ENCODE measurements at regions not wholly inside any gene's neighbourhood (a gene's known extent, or its start where the extent isn't known, plus 50 kb on each side); places are given as distances from the start of the nearest gene placed in this dataset.

- peaks cover 65% of the 10 kb centered on the region for H3K4me1 ChIP-seq (ENCODE audit: control insufficient read depth, extremely low read depth, insufficient read depth, low read length)
These were observed 297.7 kb downstream of the SEC14L1 start for GRCh38 chr17:77438241-77439188.

GRCh38 chr17:77439189-77440018 is 298.6 kb downstream of the SEC14L1 start:
- H4K20me1 ChIP-seq (ENCODE audit: control insufficient read depth, extremely low read depth, insufficient read depth, low read length) = peaks cover 2% of the 10 kb centered on the region
- no peaks in the 10 kb centered on the region for H3K27me3 ChIP-seq (ENCODE audit: control insufficient read depth, insufficient read depth, low read length)
- no peak overlapping the region for H3K4me2 ChIP-seq (ENCODE audit: extremely low read depth, insufficient read depth, low read length)
- H2AFZ ChIP-seq (ENCODE audit: low read length) = no peak overlapping the region
- DNase-seq (ENCODE audit: low read depth in 2 of 2) = no peak
- H3K9ac ChIP-seq (ENCODE audit: insufficient read depth, low read length) = no peak overlapping the region
- no peaks in the 10 kb centered on the region for H3K9me3 ChIP-seq (ENCODE audit: control insufficient read depth, insufficient read depth, low read depth, low read length)
- peaks cover 7% of the 10 kb centered on the region for H3K36me3 ChIP-seq (ENCODE audit: control insufficient read depth, insufficient read depth, low read length)
- TF ChIP-seq EZH2 (IDR thresholded peaks at IDR 0.05; ENCODE audit: low read length, missing control alignments) = no peak
- TF ChIP-seq CTCF (conservative IDR thresholded peaks at IDR 0.05 in 1 of 2, IDR thresholded peaks at IDR 0.05 in 1 of 2; ENCODE audit: low read depth in 1 of 2, low read length in 2 of 2) = no peak
- H3K4me1 ChIP-seq (ENCODE audit: control insufficient read depth, extremely low read depth, insufficient read depth, low read length) = peaks cover 64% of the 10 kb centered on the region
- H3K79me2 ChIP-seq (ENCODE audit: control insufficient read depth, insufficient read depth, low read length) = peaks cover 89% of the 10 kb centered on the region
- peak overlapping the region; percentile 27 for H3K27ac ChIP-seq (ENCODE audit: insufficient read depth, low read length)
- H3K4me3 ChIP-seq (replicated peaks in 1 of 4; ENCODE audit: control extremely low read depth in 1 of 4, insufficient read depth in 1 of 4, low read depth in 3 of 4, low read length in 4 of 4) = no peak overlapping the region

More at GRCh38 chr17:77438241-77439188, 297.7 kb downstream of the SEC14L1 start:
- DNase-seq (ENCODE audit: low read depth in 2 of 2) = no peak
- peaks cover 2% of the 10 kb centered on the region for H4K20me1 ChIP-seq (ENCODE audit: control insufficient read depth, extremely low read depth, insufficient read depth, low read length)
- H3K4me3 ChIP-seq (replicated peaks in 1 of 4; ENCODE audit: control extremely low read depth in 1 of 4, insufficient read depth in 1 of 4, low read depth in 3 of 4, low read length in 4 of 4) = no peak overlapping the region
- TF ChIP-seq EZH2 (IDR thresholded peaks at IDR 0.05; ENCODE audit: low read length, missing control alignments) = no peak
- TF ChIP-seq CTCF (conservative IDR thresholded peaks at IDR 0.05 in 1 of 2, IDR thresholded peaks at IDR 0.05 in 1 of 2; ENCODE audit: low read depth in 1 of 2, low read length in 2 of 2) = no peak
- H3K27me3 ChIP-seq (ENCODE audit: control insufficient read depth, insufficient read depth, low read length) = no peaks in the 10 kb centered on the region
- H3K79me2 ChIP-seq (ENCODE audit: control insufficient read depth, insufficient read depth, low read length) = peaks cover 90% of the 10 kb centered on the region
- H3K36me3 ChIP-seq (ENCODE audit: control insufficient read depth, insufficient read depth, low read length) = peaks cover 7% of the 10 kb centered on the region
- no peak overlapping the region for H3K4me2 ChIP-seq (ENCODE audit: extremely low read depth, insufficient read depth, low read length)
- H3K27ac ChIP-seq (ENCODE audit: insufficient read depth, low read length) = no peak overlapping the region
- no peaks in the 10 kb centered on the region for H3K9me3 ChIP-seq (ENCODE audit: control insufficient read depth, insufficient read depth, low read depth, low read length)
- H3K9ac ChIP-seq (ENCODE audit: insufficient read depth, low read length) = no peak overlapping the region
- no peak overlapping the region for H2AFZ ChIP-seq (ENCODE audit: low read length)

GRCh38 chr17:77440560-77440981 is 299.8 kb downstream of the SEC14L1 start:
- H4K20me1 ChIP-seq (ENCODE audit: control insufficient read depth, extremely low read depth, insufficient read depth, low read length) = peaks cover 2% of the 10 kb centered on the region
- TF ChIP-seq EZH2 (IDR thresholded peaks at IDR 0.05; ENCODE audit: low read length, missing control alignments) = no peak
- TF ChIP-seq CTCF (conservative IDR thresholded peaks at IDR 0.05 in 1 of 2, IDR thresholded peaks at IDR 0.05 in 1 of 2; ENCODE audit: low read depth in 1 of 2, low read length in 2 of 2) = no peak
- peak overlapping the region; percentile 2 for H3K27ac ChIP-seq (ENCODE audit: insufficient read depth, low read length)
- peaks cover 5% of the 10 kb centered on the region for H3K36me3 ChIP-seq (ENCODE audit: control insufficient read depth, insufficient read depth, low read length)
- H2AFZ ChIP-seq (ENCODE audit: low read length) = no peak overlapping the region
- H3K9me3 ChIP-seq (ENCODE audit: control insufficient read depth, insufficient read depth, low read depth, low read length) = no peaks in the 10 kb centered on the region
- H3K79me2 ChIP-seq (ENCODE audit: control insufficient read depth, insufficient read depth, low read length) = peaks cover 87% of the 10 kb centered on the region
- no peaks in the 10 kb centered on the region for H3K27me3 ChIP-seq (ENCODE audit: control insufficient read depth, insufficient read depth, low read length)
- no peak overlapping the region for H3K4me2 ChIP-seq (ENCODE audit: extremely low read depth, insufficient read depth, low read length)
- H3K9ac ChIP-seq (ENCODE audit: insufficient read depth, low read length) = no peak overlapping the region
- no peak for DNase-seq (ENCODE audit: low read depth in 2 of 2)
- H3K4me1 ChIP-seq (ENCODE audit: control insufficient read depth, extremely low read depth, insufficient read depth, low read length) = peaks cover 64% of the 10 kb centered on the region
- H3K4me3 ChIP-seq (replicated peaks in 1 of 4; ENCODE audit: control extremely low read depth in 1 of 4, insufficient read depth in 1 of 4, low read depth in 3 of 4, low read length in 4 of 4) = no peak overlapping the region
